A673 (cell line): ENCODE measurements at regions not wholly inside any gene's neighbourhood (a gene's known extent, or its start where the extent isn't known, plus 50 kb on each side); places are given as distances from the start of the nearest gene placed in this dataset.

Experiments
- BruUV-seq: library from RNA; stranded (reverse); fragments of 400-500 nt; replicated peaks from 2 replicates; lab custom pipeline; 2021; lab: Mats Ljungman, UMichigan
- CTCF ChIA-PET: fragments of 300-600 bp; sonication (Branson Sonifier 250); formaldehyde crosslinking; loops from one replicate; lab custom pipeline; 2022; ENCODE audit warnings: antibody characterized with exemption; lab: Charles Lee
- POLR2A ChIA-PET: fragments of 300-600 bp; sonication (Branson Sonifier 250); formaldehyde crosslinking; loops from one replicate; lab custom pipeline; 2022; ENCODE audit warnings: antibody characterized with exemption; ENCODE audit not compliant: low non-redundant PET; lab: Charles Lee
- DNase-seq: peaks from one replicate; pipeline ENCODE4 v3.0.0-alpha.2; 2015; ENCODE audit warnings: low spot score
- H3K27ac ChIP-seq: fragments of 200-600 bp; sonication (generic); 2 replicates; pipeline ENCODE4 v1.5.1; 2016; ENCODE audit warnings: mixed run types, low read depth, mild to moderate bottlenecking, mixed read lengths, antibody characterized with exemption, low read length; ENCODE audit not compliant: poor library complexity, severe bottlenecking
- H3K27me3 ChIP-seq: fragments of 200-600 bp; sonication (generic); replicated peaks from 2 replicates; pipeline ENCODE4 v1.6.1; 2017; ENCODE audit warnings: mixed run types, low read depth, mild to moderate bottlenecking, mixed read lengths, antibody characterized with exemption, low read length; ENCODE audit not compliant: insufficient read depth, poor library complexity
- H3K36me3 ChIP-seq: fragments of 200-600 bp; sonication (generic); 2 replicates; pipeline ENCODE4 v1.6.1; 2016; ENCODE audit warnings: mixed run types, mild to moderate bottlenecking, mixed read lengths, antibody characterized with exemption, low read length; ENCODE audit not compliant: insufficient read depth, poor library complexity, severe bottlenecking
- H3K4me1 ChIP-seq: fragments of 200-600 bp; sonication (generic); 2 replicates; pipeline ENCODE4 v1.6.1; 2017; ENCODE audit warnings: mixed run types, mild to moderate bottlenecking, mixed read lengths, antibody characterized with exemption, low read length; ENCODE audit not compliant: insufficient read depth, poor library complexity, severe bottlenecking
- H3K4me3 ChIP-seq: fragments of 200-600 bp; sonication (generic); 2 replicates; pipeline ENCODE4 v1.5.1; 2016; ENCODE audit warnings: low read depth, mixed run types, mild to moderate bottlenecking, mixed read lengths, low read length; ENCODE audit not compliant: poor library complexity, severe bottlenecking
- H3K9me3 ChIP-seq: fragments of 200-600 bp; sonication (generic); 2 replicates; pipeline ENCODE4 v1.6.1; 2016; ENCODE audit warnings: mixed run types, low read depth, mild to moderate bottlenecking, mixed read lengths, antibody characterized with exemption, low read length; ENCODE audit not compliant: poor library complexity, severe bottlenecking
- CTCF ChIP-seq: fragments of 300-800, 200-600 bp; sonication (generic); conservative IDR thresholded peaks from 2 replicates; pipeline ENCODE4 v1.5.1; 2017; ENCODE audit warnings: low read depth, mild to moderate bottlenecking, antibody characterized with exemption, low read length, moderate library complexity, mixed read lengths
- EZH2 ChIP-seq: fragments of 200-600 bp; sonication (generic); IDR thresholded peaks from 2 replicates; pipeline ENCODE4 v1.6.1; 2017; ENCODE audit warnings: borderline replicate concordance, low read depth, mild to moderate bottlenecking, mixed read lengths, antibody characterized with exemption, low read length; ENCODE audit not compliant: poor library complexity, severe bottlenecking
- intact Hi-C: fragments of 100-400 bp; cut with micrococcal nuclease; formaldehyde crosslinking; loops from one replicate; pipeline ENCODE4 v1.10.0; 2022; ENCODE audit not compliant: unreplicated experiment

- no peaks in the 10 kb centered on the region for H3K4me1 ChIP-seq
- no TSS peak for BruUV-seq
- no peak overlapping the region for H3K4me3 ChIP-seq
- TF ChIP-seq EZH2 (no peak), CTCF (no peak)
- H3K27ac ChIP-seq, result no peak overlapping the region
- POLR2A ChIA-PET, result no interaction called here
- H3K9me3 ChIP-seq, result no peaks in the 10 kb centered on the region
- intact Hi-C loops, result no loop called here
- no peak for DNase-seq
- no peaks in the 10 kb centered on the region for H3K27me3 ChIP-seq
- CTCF ChIA-PET, result no interaction called here
- H3K36me3 ChIP-seq, result no peaks in the 10 kb centered on the region
Measured at GRCh38 chr5:52735139-52735538, 52.6 kb upstream of the ITGA1 start.
